ENCODE measurements at regions not wholly inside any gene's neighbourhood (a gene's known extent, or its start where the extent isn't known, plus 50 kb on each side); places are given as distances from the start of the nearest gene placed in this dataset.

DNA sequence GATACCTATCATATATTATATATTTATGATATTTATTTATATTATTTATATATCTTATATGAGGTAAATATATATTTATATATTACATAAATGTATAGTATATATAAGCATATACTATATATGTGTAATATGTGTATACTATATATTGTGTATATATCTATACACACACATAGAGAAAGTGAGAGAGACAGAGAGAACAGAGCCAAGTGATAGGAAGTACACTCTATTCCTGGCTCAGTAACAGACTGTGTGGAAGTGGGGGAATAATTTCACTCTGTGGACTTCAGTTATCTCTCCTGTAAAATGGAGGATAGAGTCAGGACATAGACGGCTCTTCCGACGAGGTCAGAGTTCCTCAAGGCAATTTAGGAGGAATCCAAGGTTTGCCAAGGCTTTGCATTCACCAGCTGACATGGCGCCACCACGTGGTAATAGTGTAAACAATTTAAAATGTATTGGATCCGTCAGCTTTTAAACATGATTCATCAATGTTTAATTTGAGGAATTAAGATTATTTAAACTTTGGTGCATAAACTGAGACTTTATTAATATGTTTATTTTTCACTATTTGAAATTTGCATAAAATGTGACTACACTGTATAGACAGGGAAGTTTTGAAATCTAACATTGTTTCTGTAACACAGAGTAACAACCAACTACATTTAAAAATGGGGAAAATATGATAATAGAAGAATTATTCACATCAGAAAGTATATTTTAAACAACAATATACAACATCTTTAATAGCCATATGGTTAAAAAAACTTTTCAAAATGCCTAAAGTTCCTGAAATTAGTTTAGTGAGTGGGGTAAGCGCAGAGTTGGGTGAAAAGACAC is 75.4 kb upstream of the TMEM244 start:
- Histone ChIP-seq H3K4ac (ENCODE audit: low read depth in 1 of 2, low read length in 2 of 2) (no peak overlapping the region), H3K9me3 (ENCODE audit: control insufficient read depth, low read length) (no peaks in the 10 kb centered on the region), H2AFZ (ENCODE audit: low read depth, low read length) (peak overlapping the region; percentile 60), H3K9ac (ENCODE audit: low read length) (peak overlapping the region; percentile 67), H2BK12ac (ENCODE audit: low read length in 2 of 2) (no peak overlapping the region), H2BK120ac (ENCODE audit: low read depth, low read length) (no peak overlapping the region), H3K4me2 (ENCODE audit: low read length, poor library complexity, severe bottlenecking) (peak overlapping the region; percentile 58), H3K79me1 (replicated peaks; ENCODE audit: low read length, poor library complexity, severe bottlenecking) (no peaks in the 10 kb centered on the region), H3K4me3 (ENCODE audit: insufficient read depth in 1 of 2, low read depth in 1 of 2, low read length in 2 of 2) (peak overlapping the region in 1 of 2 experiments; percentile 55), H3K36me3 (ENCODE audit: control insufficient read depth in 1 of 2, insufficient read depth in 2 of 2, low read depth in 1 of 2, low read length in 2 of 2) (no peaks in the 10 kb centered on the region), H4K91ac (ENCODE audit: low read length) (no peak overlapping the region), H4K8ac (ENCODE audit: low read length) (no peak overlapping the region), H2BK15ac (ENCODE audit: low read depth, poor library complexity, severe bottlenecking) (no peak overlapping the region), H3K4me1 (ENCODE audit: control insufficient read depth, insufficient read depth, low read depth, low read length) (no peaks in the 10 kb centered on the region), H3K27ac (ENCODE audit: low read length, poor library complexity, severe bottlenecking) (no peak overlapping the region), H2AK5ac (ENCODE audit: low read length, severe bottlenecking) (no peak overlapping the region), H3K18ac (ENCODE audit: low read depth in 1 of 2, low read length in 2 of 2) (no peak overlapping the region), H3K23ac (ENCODE audit: low read length in 2 of 2) (no peak overlapping the region), H3K14ac (ENCODE audit: low read length in 2 of 2) (no peak overlapping the region), H2BK5ac (ENCODE audit: low read depth, low read length, poor library complexity, severe bottlenecking) (no peak overlapping the region), H3K27me3 (ENCODE audit: control insufficient read depth in 1 of 2, insufficient read depth in 1 of 2, low read length in 2 of 2) (no peaks in the 10 kb centered on the region)
- DNase-seq: peak; percentile 66
- WGBS: 0% methylated on average over 3 of the region's 7 CpGs

DNA sequence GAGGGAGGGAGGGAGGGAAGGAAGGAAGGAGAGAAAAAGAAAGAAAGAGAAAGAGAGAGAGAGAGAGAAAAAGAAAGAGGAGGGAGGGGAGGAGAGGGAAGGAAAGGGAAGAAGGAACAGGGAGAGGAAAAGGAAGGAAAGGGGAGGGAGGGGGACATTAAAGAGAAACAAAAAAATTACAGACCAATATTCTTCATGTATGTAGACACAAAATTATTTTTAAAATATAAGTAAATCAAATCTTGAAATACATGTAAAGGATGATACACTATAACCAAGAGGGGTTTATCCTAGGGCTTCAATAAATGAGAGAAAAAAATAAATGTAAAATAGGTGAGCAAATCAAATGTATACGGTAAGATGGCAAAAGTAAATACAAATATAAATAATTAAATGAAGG is 71.2 kb upstream of the TMEM244 start:
- Histone ChIP-seq H2AFZ (ENCODE audit: low read depth, low read length) (no peak overlapping the region), H3K9ac (ENCODE audit: low read length) (no peak overlapping the region), H2BK120ac (ENCODE audit: low read depth, low read length) (no peak overlapping the region), H4K91ac (ENCODE audit: low read length) (no peak overlapping the region), H3K27me3 (ENCODE audit: control insufficient read depth in 1 of 2, insufficient read depth in 1 of 2, low read length in 2 of 2) (no peaks in the 10 kb centered on the region), H3K14ac (ENCODE audit: low read length in 2 of 2) (no peak overlapping the region), H3K23ac (ENCODE audit: low read length in 2 of 2) (no peak overlapping the region), H2BK12ac (ENCODE audit: low read length in 2 of 2) (no peak overlapping the region), H3K27ac (ENCODE audit: low read length, poor library complexity, severe bottlenecking) (no peak overlapping the region), H3K4me1 (ENCODE audit: control insufficient read depth, insufficient read depth, low read depth, low read length) (no peaks in the 10 kb centered on the region), H2BK15ac (ENCODE audit: low read depth, poor library complexity, severe bottlenecking) (no peak overlapping the region), H3K4ac (ENCODE audit: low read depth in 1 of 2, low read length in 2 of 2) (no peak overlapping the region), H3K4me2 (ENCODE audit: low read length, poor library complexity, severe bottlenecking) (no peak overlapping the region), H4K8ac (ENCODE audit: low read length) (no peak overlapping the region), H3K18ac (ENCODE audit: low read depth in 1 of 2, low read length in 2 of 2) (no peak overlapping the region), H3K36me3 (ENCODE audit: control insufficient read depth in 1 of 2, insufficient read depth in 2 of 2, low read depth in 1 of 2, low read length in 2 of 2) (no peaks in the 10 kb centered on the region), H3K9me3 (ENCODE audit: control insufficient read depth, low read length) (no peaks in the 10 kb centered on the region), H2AK5ac (ENCODE audit: low read length, severe bottlenecking) (no peak overlapping the region), H3K79me1 (replicated peaks; ENCODE audit: low read length, poor library complexity, severe bottlenecking) (no peaks in the 10 kb centered on the region), H3K4me3 (ENCODE audit: insufficient read depth in 1 of 2, low read depth in 1 of 2, low read length in 2 of 2) (no peak overlapping the region), H2BK5ac (ENCODE audit: low read depth, low read length, poor library complexity, severe bottlenecking) (no peak overlapping the region)
- WGBS: no CpG with 5 or more reads among the region's 1 CpG
- DNase-seq: no peak

DNA sequence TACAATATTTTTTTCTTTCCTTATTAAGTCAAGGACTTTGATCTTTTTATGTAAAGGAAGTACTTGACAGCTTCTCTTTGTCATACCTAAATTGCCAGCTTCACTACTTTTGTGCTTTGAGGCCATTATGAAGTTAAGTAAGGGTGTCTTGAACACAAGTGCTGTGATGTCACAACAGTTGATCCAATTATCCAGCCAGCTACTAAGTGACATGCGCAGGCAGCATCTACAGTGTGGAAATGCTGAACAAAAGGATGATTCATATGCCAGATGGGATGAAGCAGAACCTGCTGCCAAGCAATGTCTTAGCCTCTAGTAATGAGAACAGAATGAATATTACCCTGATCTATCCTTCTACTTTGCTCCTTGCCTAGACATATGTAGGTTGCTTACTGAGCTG is 68.3 kb upstream of the TMEM244 start:
- Histone ChIP-seq H3K18ac (ENCODE audit: low read depth in 1 of 2, low read length in 2 of 2) (no peak overlapping the region), H3K4me3 (ENCODE audit: insufficient read depth in 1 of 2, low read depth in 1 of 2, low read length in 2 of 2) (no peak overlapping the region), H3K4me2 (ENCODE audit: low read length, poor library complexity, severe bottlenecking) (no peak overlapping the region), H3K23ac (ENCODE audit: low read length in 2 of 2) (no peak overlapping the region), H3K27me3 (ENCODE audit: control insufficient read depth in 1 of 2, insufficient read depth in 1 of 2, low read length in 2 of 2) (no peaks in the 10 kb centered on the region), H3K4me1 (ENCODE audit: control insufficient read depth, insufficient read depth, low read depth, low read length) (no peaks in the 10 kb centered on the region), H3K9ac (ENCODE audit: low read length) (no peak overlapping the region), H4K8ac (ENCODE audit: low read length) (no peak overlapping the region), H3K14ac (ENCODE audit: low read length in 2 of 2) (no peak overlapping the region), H2BK15ac (ENCODE audit: low read depth, poor library complexity, severe bottlenecking) (no peak overlapping the region), H3K79me1 (replicated peaks; ENCODE audit: low read length, poor library complexity, severe bottlenecking) (no peaks in the 10 kb centered on the region), H3K27ac (ENCODE audit: low read length, poor library complexity, severe bottlenecking) (no peak overlapping the region), H2BK120ac (ENCODE audit: low read depth, low read length) (no peak overlapping the region), H3K36me3 (ENCODE audit: control insufficient read depth in 1 of 2, insufficient read depth in 2 of 2, low read depth in 1 of 2, low read length in 2 of 2) (no peaks in the 10 kb centered on the region), H3K4ac (ENCODE audit: low read depth in 1 of 2, low read length in 2 of 2) (no peak overlapping the region), H2AFZ (ENCODE audit: low read depth, low read length) (no peak overlapping the region), H2BK5ac (ENCODE audit: low read depth, low read length, poor library complexity, severe bottlenecking) (no peak overlapping the region), H2BK12ac (ENCODE audit: low read length in 2 of 2) (no peak overlapping the region), H2AK5ac (ENCODE audit: low read length, severe bottlenecking) (no peak overlapping the region), H3K9me3 (ENCODE audit: control insufficient read depth, low read length) (no peaks in the 10 kb centered on the region), H4K91ac (ENCODE audit: low read length) (no peak overlapping the region)
- peak; percentile 50 for DNase-seq
- 80% methylated on average over 1 of the region's 1 CpG for WGBS

DNA sequence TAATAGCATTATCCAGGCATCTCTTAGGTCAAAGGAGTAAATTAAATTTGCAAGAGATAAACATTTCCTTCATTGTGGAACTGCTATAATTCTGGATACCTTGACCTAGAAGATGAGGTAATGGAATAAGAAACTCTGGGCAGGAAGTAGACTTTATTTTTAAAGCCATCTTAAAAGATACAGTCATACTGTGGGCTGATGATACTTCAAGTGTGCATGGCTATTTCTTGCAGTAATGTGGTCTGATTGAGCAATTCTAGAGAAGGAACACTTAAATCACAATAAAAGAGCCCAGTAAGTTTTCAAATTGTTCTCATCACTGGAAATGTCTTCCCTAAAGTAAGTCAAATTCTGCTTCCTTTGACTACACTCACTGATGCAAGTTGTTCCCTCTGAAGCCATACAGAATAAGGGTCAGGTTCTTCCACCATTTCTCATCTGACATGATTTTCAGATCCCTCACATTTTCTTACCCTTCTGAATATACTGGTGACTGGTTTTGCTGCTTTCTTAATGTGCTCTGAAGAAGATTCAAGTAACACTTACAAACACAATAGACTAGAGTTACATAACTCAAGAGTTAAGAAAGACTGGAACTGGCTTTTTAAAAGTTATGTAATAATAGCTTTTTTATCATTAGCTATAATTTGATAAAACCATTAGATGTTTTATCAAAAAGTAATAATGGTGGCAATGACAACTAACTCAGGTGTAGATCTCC is 62.6 kb upstream of the TMEM244 start:
- H2AK5ac ChIP-seq (ENCODE audit: low read length, severe bottlenecking): no peak overlapping the region
- no peak overlapping the region for H2BK120ac ChIP-seq (ENCODE audit: low read depth, low read length)

More for the DNA sequence above, 62.6 kb upstream of the TMEM244 start:
- Histone ChIP-seq H3K14ac (ENCODE audit: low read length in 2 of 2) (no peak overlapping the region), H3K9me3 (ENCODE audit: control insufficient read depth, low read length) (no peaks in the 10 kb centered on the region), H3K4ac (ENCODE audit: low read depth in 1 of 2, low read length in 2 of 2) (no peak overlapping the region), H3K4me3 (ENCODE audit: insufficient read depth in 1 of 2, low read depth in 1 of 2, low read length in 2 of 2) (no peak overlapping the region), H3K4me2 (ENCODE audit: low read length, poor library complexity, severe bottlenecking) (no peak overlapping the region), H3K79me1 (replicated peaks; ENCODE audit: low read length, poor library complexity, severe bottlenecking) (no peaks in the 10 kb centered on the region), H2BK12ac (ENCODE audit: low read length in 2 of 2) (no peak overlapping the region), H3K18ac (ENCODE audit: low read depth in 1 of 2, low read length in 2 of 2) (no peak overlapping the region), H3K9ac (ENCODE audit: low read length) (no peak overlapping the region), H3K4me1 (ENCODE audit: control insufficient read depth, insufficient read depth, low read depth, low read length) (no peaks in the 10 kb centered on the region), H3K27me3 (ENCODE audit: control insufficient read depth in 1 of 2, insufficient read depth in 1 of 2, low read length in 2 of 2) (no peaks in the 10 kb centered on the region), H3K23ac (ENCODE audit: low read length in 2 of 2) (no peak overlapping the region), H4K8ac (ENCODE audit: low read length) (no peak overlapping the region), H3K27ac (ENCODE audit: low read length, poor library complexity, severe bottlenecking) (no peak overlapping the region), H4K91ac (ENCODE audit: low read length) (no peak overlapping the region), H2BK5ac (ENCODE audit: low read depth, low read length, poor library complexity, severe bottlenecking) (no peak overlapping the region), H2AFZ (ENCODE audit: low read depth, low read length) (no peak overlapping the region), H2BK15ac (ENCODE audit: low read depth, poor library complexity, severe bottlenecking) (no peak overlapping the region), H3K36me3 (ENCODE audit: control insufficient read depth in 1 of 2, insufficient read depth in 2 of 2, low read depth in 1 of 2, low read length in 2 of 2) (no peaks in the 10 kb centered on the region)
- DNase-seq: peak; percentile 74

All from mesenchymal stem cell (in vitro differentiated cells and primary cell).